Adrenal gland (tissue), 9 donors: ENCODE measurements at regions not wholly inside any gene's neighbourhood (a gene's known extent, or its start where the extent isn't known, plus 50 kb on each side); places are given as distances from the start of the nearest gene placed in this dataset.

ENCODE experiments used
- DNase-seq, 7 donors: peaks; one replicate each; pipeline ENCODE4 v3.0.0-alpha.2; 2019 to 2020
- H3K27ac ChIP-seq, 5 donors: fragments of 200-600 bp; sonication (generic) in 4 of 5; 1 replicate in 3 of 5; 2 replicates in 2 of 5; pipeline versions ENCODE4 v1.5.1 to v1.8.0; 2016 to 2020; ENCODE audit warnings: mild to moderate bottlenecking in 1 of 5
- H3K27me3 ChIP-seq: fragments of 200-600 bp; 2 replicates; pipeline ENCODE4 v1.8.0; 2021
- H3K36me3 ChIP-seq, 2 donors: fragments of 200-600 bp; replicated peaks in 1 of 2; 1 replicate in 1 of 2; 2 replicates in 1 of 2; pipeline versions ENCODE4 v1.5.1 to v1.8.0; 2018 to 2022
- H3K4me1 ChIP-seq, 2 donors: fragments of 200-600 bp; replicated peaks in 1 of 2; 1 replicate in 1 of 2; 2 replicates in 1 of 2; pipeline versions ENCODE4 v1.5.1 to v1.8.0; 2018 to 2021
- H3K4me3 ChIP-seq, 4 donors: fragments of 200-600 bp; sonication (generic) in 3 of 4; one replicate each; pipeline ENCODE4 v1.5.1; 2016 to 2018
- H3K9me3 ChIP-seq, 3 donors: fragments of 200-600 bp; sonication (generic) in 1 of 3; replicated peaks in 1 of 3; 1 replicate in 2 of 3; 2 replicates in 1 of 3; pipeline versions ENCODE4 v1.5.1 to v1.8.0; 2016 to 2021
- CTCF ChIP-seq, 6 experiments: fragments of 450-650 bp in 4 of 6; fragments of 200-600 bp in 2 of 6; sonication (generic) in 1 of 6; IDR thresholded peaks; 1 replicate in 5 of 6; 2 replicates in 1 of 6; pipeline versions ENCODE4 v1.5.1 to v1.8.0; 2016 to 2021; ENCODE audit warnings: antibody characterized with exemption in 6 of 6, mild to moderate bottlenecking in 2 of 6, moderate library complexity in 1 of 6
- POLR2A ChIP-seq, 2 donors: fragments of 450-650 bp; IDR thresholded peaks; one replicate each; pipeline ENCODE4 v1.6.1; 2017; ENCODE audit warnings: antibody characterized with exemption in 2 of 2, mild to moderate bottlenecking in 2 of 2, moderate library complexity in 1 of 2
- WGBS, 4 donors: extraction: QIAGEN DNeasy Blood & Tissue Kit in 2 of 4; methylation state at CpG; one replicate each; pipeline versions ENCODE4 v1.1.5 to v1.1.7; 2013 to 2017; 5-methylcytosine and 5-hydroxymethylcytosine counted together
- intact Hi-C, 2 donors: fragments of 100-400 bp; cut with DNase I; formaldehyde crosslinking; loops; one replicate each; pipeline versions ENCODE4 v1.14.1 to v1.15.0; 2022 to 2023
- donor health status: healthy with polysubstance abuse.
- donor health status: Bipolar disorder and iron deficiency.
- donor health status: DM: yes; HTN: yes; CAD: no.
- donor health status: DM: no; HTN: no; CAD: no.
- donor health status: DM: no; HTN: no; CAD: no.

- Histone ChIP-seq H3K36me3 (no peaks in the 10 kb centered on the region), H3K27me3 (no peaks in the 10 kb centered on the region), H3K9me3 (no peaks in the 10 kb centered on the region), H3K27ac (no peak overlapping the region), H3K4me1 (no peaks in the 10 kb centered on the region), H3K4me3 (no peak overlapping the region)
- TF ChIP-seq CTCF (IDR thresholded peaks at IDR 0.05) (no peak), POLR2A (IDR thresholded peaks at IDR 0.05) (no peak)
- intact Hi-C loops = no loop called here
- DNase-seq = no peak
- WGBS, 4 donors = 72 to 77% (median 76%) methylated on average over 2 of the region's 2 CpGs
These were observed 135.8 kb upstream of the TMEM161B start for GRCh38 chr5:88404405-88404804.

- TF ChIP-seq POLR2A (IDR thresholded peaks at IDR 0.05) (no peak), CTCF (IDR thresholded peaks at IDR 0.05) (no peak)
- no peak overlapping the region for H3K27ac ChIP-seq
- H3K36me3 ChIP-seq = no peaks in the 10 kb centered on the region
- H3K4me1 ChIP-seq = no peaks in the 10 kb centered on the region
- intact Hi-C loops = no loop called here
- DNase-seq = no peak
- no peaks in the 10 kb centered on the region for H3K9me3 ChIP-seq
- H3K27me3 ChIP-seq = no peaks in the 10 kb centered on the region
- no peak overlapping the region for H3K4me3 ChIP-seq
- 54 to 65% (median 60%) methylated on average over 4 of the region's 4 CpGs for WGBS, 4 donors
These were observed 133.0 kb upstream of the TMEM161B start for GRCh38 chr5:88401686-88402085.

GRCh38 chr5:88401228-88401627 is 132.6 kb upstream of the TMEM161B start:
- Histone ChIP-seq H3K4me1 (no peaks in the 10 kb centered on the region), H3K9me3 (no peaks in the 10 kb centered on the region), H3K27ac (no peak overlapping the region), H3K27me3 (no peaks in the 10 kb centered on the region), H3K4me3 (no peak overlapping the region), H3K36me3 (no peaks in the 10 kb centered on the region)
- intact Hi-C loops = no loop called here
- DNase-seq = no peak
- TF ChIP-seq POLR2A (IDR thresholded peaks at IDR 0.05) (no peak), CTCF (IDR thresholded peaks at IDR 0.05) (no peak)

- H3K4me3 ChIP-seq = no peak overlapping the region
- no peaks in the 10 kb centered on the region for H3K36me3 ChIP-seq
- no peaks in the 10 kb centered on the region for H3K27me3 ChIP-seq
- intact Hi-C loops = no loop called here
- TF ChIP-seq POLR2A (IDR thresholded peaks at IDR 0.05) (no peak), CTCF (IDR thresholded peaks at IDR 0.05) (no peak)
- DNase-seq = no peak
- WGBS, 4 donors = 73 to 88% (median 82%) methylated on average over 2 of the region's 2 CpGs
- no peaks in the 10 kb centered on the region for H3K4me1 ChIP-seq
- no peaks in the 10 kb centered on the region for H3K9me3 ChIP-seq
- H3K27ac ChIP-seq = no peak overlapping the region
These were observed 130.9 kb upstream of the TMEM161B start for GRCh38 chr5:88399561-88399960.
